ENCODE measurements at regions not wholly inside any gene's neighbourhood (a gene's known extent, or its start where the extent isn't known, plus 50 kb on each side); places are given as distances from the start of the nearest gene placed in this dataset.

DNA sequence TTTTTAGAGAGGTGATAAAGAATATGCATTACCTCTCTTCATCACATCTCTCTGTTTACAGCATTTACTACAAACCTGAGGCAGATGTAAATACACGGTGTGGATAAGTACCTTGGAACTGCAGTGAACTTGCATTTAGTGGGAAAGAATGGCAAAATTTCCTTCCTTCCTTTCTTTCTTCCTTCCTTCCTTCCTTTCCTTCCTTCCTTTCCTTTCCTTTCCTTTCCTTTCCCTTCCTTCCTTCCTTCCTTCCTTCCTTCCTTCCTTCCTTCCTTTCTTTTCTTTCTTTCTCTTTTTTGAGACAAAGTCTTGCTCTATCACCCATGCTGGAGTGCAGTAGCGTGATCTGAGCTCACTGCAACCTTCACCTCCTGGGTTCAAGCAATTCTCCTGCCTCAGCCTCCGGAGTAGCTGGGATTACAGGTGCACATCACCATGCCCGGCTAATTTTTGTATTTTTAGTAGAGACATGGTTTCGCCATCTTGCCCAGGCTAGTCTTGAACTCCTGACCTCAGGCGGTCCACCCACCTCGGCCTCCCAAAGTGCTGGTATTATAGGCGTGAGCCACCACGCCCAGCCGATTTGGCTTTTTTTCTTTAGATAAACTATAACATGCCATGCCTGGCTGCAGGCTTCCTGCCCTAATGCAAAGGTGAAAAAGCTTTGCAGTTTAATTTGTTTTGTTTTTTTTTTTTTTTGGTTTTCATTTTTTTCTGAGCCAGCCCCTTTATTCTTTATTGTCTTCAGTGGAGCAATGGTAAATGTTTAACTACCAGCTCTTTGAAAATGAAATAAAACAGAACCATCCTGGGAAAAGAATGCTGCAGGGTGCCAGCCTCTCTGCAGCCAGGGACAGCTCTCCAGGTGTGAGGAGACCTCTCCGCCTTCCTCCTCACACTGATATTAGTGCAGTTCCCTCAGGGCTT, 64.2 kb upstream of the NEDD9 start:
- no peak overlapping the region for H3K4me3 Mint-ChIP-seq
- no peaks in the 10 kb centered on the region for H3K27me3 Mint-ChIP-seq
- H3K36me3 Mint-ChIP-seq (ENCODE audit: low read depth) = peaks cover 67% of the 10 kb centered on the region
- H3K9me3 Mint-ChIP-seq = peaks cover 1% of the 10 kb centered on the region
- no peak overlapping the region for H3K27ac Mint-ChIP-seq
- H3K4me1 Mint-ChIP-seq (ENCODE audit: low read depth) = peaks cover 47% of the 10 kb centered on the region

DNA sequence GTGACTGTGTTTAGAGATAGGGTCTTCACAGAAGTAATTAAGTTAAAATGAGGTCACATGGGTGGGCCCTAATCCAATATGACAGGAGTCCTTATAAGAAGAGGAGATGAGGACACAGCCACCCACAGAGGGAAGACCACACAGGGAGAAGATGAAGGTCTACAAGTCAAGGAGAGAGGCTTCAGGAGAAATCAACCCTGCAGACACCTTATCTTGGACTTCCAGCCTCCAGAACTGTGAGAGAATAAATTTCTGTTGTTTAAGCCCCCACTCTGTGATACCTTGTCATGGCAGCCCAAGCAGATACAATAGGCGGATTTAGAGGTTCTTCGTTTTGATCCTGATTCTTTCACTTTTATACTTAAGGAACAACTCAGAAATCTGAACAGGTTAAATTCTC, 63.5 kb upstream of the NEDD9 start:
- H3K27ac Mint-ChIP-seq = no peak overlapping the region
- no peaks in the 10 kb centered on the region for H3K9me3 Mint-ChIP-seq
- H3K36me3 Mint-ChIP-seq (ENCODE audit: low read depth) = peaks cover 67% of the 10 kb centered on the region
- H3K4me1 Mint-ChIP-seq (ENCODE audit: low read depth) = peaks cover 44% of the 10 kb centered on the region
- no peaks in the 10 kb centered on the region for H3K27me3 Mint-ChIP-seq
- H3K4me3 Mint-ChIP-seq = no peak overlapping the region

DNA sequence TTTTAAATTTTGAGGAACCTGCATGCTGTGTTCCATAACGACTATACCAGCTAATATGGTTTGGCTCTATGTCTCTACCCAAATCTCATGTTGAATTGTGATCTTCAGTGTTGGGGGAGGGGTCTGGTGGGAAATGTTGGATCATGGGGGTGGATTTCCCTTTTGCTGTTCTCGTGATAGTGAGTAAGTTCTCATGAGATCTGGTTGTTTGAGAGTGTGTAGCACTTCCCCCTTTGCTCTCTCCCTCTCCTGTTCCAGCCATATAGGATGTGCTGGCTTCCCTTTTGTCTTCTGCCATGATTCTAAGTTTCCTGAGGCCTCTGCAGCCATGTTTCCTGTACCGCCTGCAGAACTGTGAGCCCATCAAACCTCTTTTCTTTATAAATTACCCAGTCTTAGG, 61.8 kb upstream of the NEDD9 start:
- no peaks in the 10 kb centered on the region for H3K9me3 Mint-ChIP-seq
- H3K27ac Mint-ChIP-seq = no peak overlapping the region
- H3K4me3 Mint-ChIP-seq = no peak overlapping the region
- no peaks in the 10 kb centered on the region for H3K27me3 Mint-ChIP-seq
- H3K4me1 Mint-ChIP-seq (ENCODE audit: low read depth) = peaks cover 28% of the 10 kb centered on the region
- peaks cover 68% of the 10 kb centered on the region for H3K36me3 Mint-ChIP-seq (ENCODE audit: low read depth)

DNA sequence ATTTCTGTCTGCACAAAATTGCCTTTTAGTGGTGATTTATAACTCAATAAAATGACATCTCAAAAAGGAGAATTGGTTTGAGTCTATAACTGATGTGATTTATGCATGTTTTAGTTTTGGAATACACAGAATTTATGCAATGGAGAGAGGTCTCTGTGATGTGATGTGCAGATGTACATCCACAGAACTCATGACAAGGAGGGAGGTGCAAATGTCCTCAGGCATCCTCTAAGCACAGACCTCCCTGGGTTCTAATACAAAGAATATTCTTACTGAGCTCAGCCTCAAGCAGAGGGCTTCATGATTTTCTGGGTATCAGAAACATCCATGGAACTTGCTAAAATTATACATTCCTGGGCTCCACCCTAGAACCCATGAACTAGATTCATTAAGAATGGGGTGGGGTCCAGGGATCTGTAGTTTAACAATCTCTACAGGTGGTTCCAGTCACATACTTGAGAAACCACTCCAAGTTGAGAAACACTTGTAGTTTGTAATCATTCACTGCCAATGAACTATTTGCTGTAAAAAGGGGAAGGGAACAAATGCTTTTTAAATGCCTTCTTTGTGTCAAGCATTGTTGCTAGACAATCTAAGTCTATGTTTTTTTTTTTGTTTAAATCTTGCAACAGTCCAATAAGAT, 60.2 kb upstream of the NEDD9 start:
- Mint-ChIP-seq H3K27ac (peak overlapping the region; percentile 32), H3K9me3 (peaks cover 7% of the 10 kb centered on the region), H3K4me3 (no peak overlapping the region), H3K4me1 (ENCODE audit: low read depth) (peaks cover 28% of the 10 kb centered on the region), H3K27me3 (no peaks in the 10 kb centered on the region), H3K36me3 (ENCODE audit: low read depth) (peaks cover 72% of the 10 kb centered on the region)

DNA sequence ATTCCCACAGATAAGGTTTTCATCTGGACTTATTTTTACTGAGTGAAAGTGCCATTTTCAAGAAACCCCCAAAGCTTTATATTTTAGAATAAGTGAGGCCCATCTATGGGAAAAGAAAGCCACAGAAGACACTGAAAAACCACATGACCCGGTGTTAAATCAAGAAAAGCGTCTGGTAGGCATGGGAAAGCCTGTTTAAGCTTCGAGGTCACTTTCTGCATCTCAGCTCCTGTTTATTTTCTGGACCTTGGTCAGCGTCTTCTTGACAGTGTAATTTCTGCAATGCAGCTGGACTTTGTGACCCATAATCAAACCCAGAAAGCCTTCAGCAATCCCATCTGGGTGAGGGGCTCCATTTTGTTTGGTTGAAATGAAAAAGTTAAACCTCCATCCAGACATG, 59.6 kb upstream of the NEDD9 start:
- Mint-ChIP-seq H3K27me3 (no peaks in the 10 kb centered on the region), H3K27ac (peak overlapping the region; percentile 32), H3K36me3 (ENCODE audit: low read depth) (peaks cover 72% of the 10 kb centered on the region), H3K4me1 (ENCODE audit: low read depth) (peaks cover 28% of the 10 kb centered on the region), H3K9me3 (peaks cover 7% of the 10 kb centered on the region), H3K4me3 (no peak overlapping the region)

DNA sequence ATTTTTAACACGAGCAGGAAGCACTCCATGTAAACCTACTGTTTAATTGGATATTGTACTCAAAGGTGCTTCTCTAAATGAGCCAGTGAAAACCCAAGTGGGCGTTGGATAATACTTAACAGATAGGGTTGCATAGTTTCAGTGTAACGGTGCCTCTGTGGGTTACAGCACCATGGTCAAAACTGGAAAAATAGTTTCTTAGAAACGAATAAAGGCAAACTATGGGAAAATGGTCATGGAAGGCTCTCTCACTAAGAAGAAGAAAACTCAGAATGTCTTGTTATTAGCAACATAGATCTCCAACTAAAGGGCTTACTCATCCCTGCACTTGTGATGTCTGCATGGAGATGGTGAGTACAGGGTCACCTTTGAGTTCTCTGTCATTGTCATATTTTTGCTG, 59.1 kb upstream of the NEDD9 start:
- H3K4me3 Mint-ChIP-seq = no peak overlapping the region
- H3K4me1 Mint-ChIP-seq (ENCODE audit: low read depth) = peaks cover 28% of the 10 kb centered on the region
- H3K36me3 Mint-ChIP-seq (ENCODE audit: low read depth) = peaks cover 74% of the 10 kb centered on the region
- no peaks in the 10 kb centered on the region for H3K27me3 Mint-ChIP-seq
- peak overlapping the region; percentile 32 for H3K27ac Mint-ChIP-seq
- H3K9me3 Mint-ChIP-seq = peaks cover 7% of the 10 kb centered on the region

DNA sequence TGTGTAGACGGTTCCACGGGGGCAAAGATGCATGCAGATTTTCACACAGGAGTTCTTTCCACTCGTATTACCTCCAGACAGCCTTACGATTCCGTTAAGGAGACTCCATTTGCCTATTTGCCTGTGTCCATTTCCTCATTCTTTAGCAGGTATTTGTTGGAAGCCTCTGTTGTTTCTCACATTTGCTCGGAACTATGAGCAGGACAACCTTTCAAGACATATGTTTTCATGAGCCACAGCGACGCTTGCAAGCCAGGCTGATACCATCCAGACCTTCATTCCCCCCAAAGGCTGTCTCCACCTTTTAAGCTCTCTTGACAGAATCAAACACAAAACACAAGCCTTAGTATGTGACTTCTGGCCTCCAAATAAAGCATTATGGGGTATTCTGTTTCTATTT, 57.6 kb upstream of the NEDD9 start:
- H3K9me3 Mint-ChIP-seq = peaks cover 7% of the 10 kb centered on the region
- peaks cover 28% of the 10 kb centered on the region for H3K4me1 Mint-ChIP-seq (ENCODE audit: low read depth)
- no peak overlapping the region for H3K4me3 Mint-ChIP-seq
- H3K27ac Mint-ChIP-seq = no peak overlapping the region
- no peaks in the 10 kb centered on the region for H3K27me3 Mint-ChIP-seq
- H3K36me3 Mint-ChIP-seq (ENCODE audit: low read depth) = peaks cover 68% of the 10 kb centered on the region

DNA sequence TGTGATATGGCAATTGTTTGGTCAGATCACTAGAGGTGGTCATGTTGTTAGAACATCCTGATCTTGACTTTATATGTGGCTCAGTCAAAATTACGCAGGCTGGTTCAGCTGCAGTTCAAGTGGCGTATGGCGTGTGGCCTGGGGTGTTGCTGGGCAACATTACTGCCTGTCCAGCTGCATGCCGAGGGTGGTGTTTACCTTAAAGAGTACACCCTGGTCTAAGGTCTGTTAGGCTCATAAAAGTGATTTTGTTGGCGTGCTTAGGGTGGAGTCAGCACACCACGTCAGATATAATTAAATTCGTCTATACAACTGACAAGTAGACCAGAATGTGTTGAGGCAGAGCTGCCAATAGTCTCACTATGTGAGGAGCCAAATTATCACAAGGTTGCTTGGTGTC, 55.6 kb upstream of the NEDD9 start:
- Mint-ChIP-seq H3K9me3 (peaks cover 7% of the 10 kb centered on the region), H3K4me3 (no peak overlapping the region), H3K27me3 (no peaks in the 10 kb centered on the region), H3K36me3 (ENCODE audit: low read depth) (peaks cover 53% of the 10 kb centered on the region), H3K27ac (no peak overlapping the region), H3K4me1 (ENCODE audit: low read depth) (peaks cover 17% of the 10 kb centered on the region)

DNA sequence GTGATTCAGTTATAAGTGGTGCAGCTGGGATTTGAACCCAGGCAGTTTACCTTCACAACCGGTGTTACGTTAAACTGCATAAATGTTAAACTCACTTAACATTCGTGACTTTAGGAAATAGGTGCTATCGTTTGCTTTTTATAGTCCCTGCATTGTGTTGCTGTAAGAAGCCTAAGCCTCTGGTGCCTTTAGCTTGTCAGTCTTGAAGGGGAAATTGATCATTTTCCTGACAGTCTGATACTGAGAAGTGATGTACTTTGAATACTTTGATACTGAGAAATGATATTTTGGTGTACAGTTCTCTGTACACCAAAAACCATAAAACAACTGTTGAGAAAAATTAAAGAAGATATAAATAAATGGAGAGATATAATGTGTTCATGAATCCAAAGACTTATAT, 52.5 kb upstream of the NEDD9 start:
- H3K27ac Mint-ChIP-seq = no peak overlapping the region
- H3K27me3 Mint-ChIP-seq = no peaks in the 10 kb centered on the region
- H3K9me3 Mint-ChIP-seq = peaks cover 7% of the 10 kb centered on the region
- H3K4me3 Mint-ChIP-seq = no peak overlapping the region
- no peaks in the 10 kb centered on the region for H3K4me1 Mint-ChIP-seq (ENCODE audit: low read depth)
- peaks cover 38% of the 10 kb centered on the region for H3K36me3 Mint-ChIP-seq (ENCODE audit: low read depth)

DNA sequence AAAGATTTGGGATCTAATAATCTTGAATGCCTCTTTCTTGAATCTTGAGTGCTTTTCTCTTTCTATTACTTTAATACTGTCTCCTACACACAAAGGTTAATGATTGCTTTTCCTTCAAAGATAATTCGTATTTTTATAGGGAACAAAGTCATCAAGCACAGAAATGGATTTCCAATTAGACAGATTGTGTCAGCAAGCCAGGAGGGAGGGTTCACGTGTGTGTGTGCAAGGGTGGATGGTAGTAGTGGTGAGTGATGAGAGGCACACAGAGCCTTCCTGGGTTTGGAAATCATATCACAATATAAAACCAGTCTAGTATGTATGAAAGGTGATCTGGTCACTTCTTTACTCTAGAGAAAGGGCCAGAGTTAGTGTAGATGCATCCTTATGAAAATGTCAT, 51.2 kb upstream of the NEDD9 start:
- H3K4me1 Mint-ChIP-seq (ENCODE audit: low read depth) = peaks cover 6% of the 10 kb centered on the region
- no peaks in the 10 kb centered on the region for H3K27me3 Mint-ChIP-seq
- no peak overlapping the region for H3K4me3 Mint-ChIP-seq
- H3K9me3 Mint-ChIP-seq = peaks cover 2% of the 10 kb centered on the region
- H3K27ac Mint-ChIP-seq = no peak overlapping the region
- H3K36me3 Mint-ChIP-seq (ENCODE audit: low read depth) = peaks cover 35% of the 10 kb centered on the region

DNA sequence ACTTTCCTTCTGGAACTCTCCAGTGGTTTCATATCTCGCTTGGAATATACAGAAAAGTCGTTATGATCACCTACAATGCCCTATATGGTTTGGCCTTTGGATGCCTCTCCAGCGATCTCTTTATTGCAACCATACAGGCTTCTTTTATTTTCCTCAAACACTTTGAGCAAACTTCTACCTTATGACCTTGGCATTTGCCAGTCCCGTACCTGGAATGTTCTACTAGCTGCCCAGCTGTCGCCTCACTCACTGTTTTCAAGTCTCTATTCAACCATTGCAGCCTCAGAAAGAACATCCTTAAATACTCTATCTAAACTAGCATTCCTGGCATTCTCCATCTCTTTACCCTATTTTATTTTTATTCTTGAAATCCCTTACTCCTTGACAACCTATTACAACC, 50.4 kb upstream of the NEDD9 start:
- Mint-ChIP-seq H3K27ac (no peak overlapping the region), H3K9me3 (no peaks in the 10 kb centered on the region), H3K36me3 (ENCODE audit: low read depth) (peaks cover 32% of the 10 kb centered on the region), H3K4me1 (ENCODE audit: low read depth) (peaks cover 13% of the 10 kb centered on the region), H3K4me3 (no peak overlapping the region), H3K27me3 (no peaks in the 10 kb centered on the region)
